PFSK-1 (cell line): ENCODE measurements at regions not wholly inside any gene's neighbourhood (a gene's known extent, or its start where the extent isn't known, plus 50 kb on each side); places are given as distances from the start of the nearest gene placed in this dataset.

Experiments
- FOXP2 ChIP-seq: optimal IDR thresholded peaks from 2 replicates; pipeline ENCODE3; 2011; ENCODE audit warnings: borderline replicate concordance, control low read depth, inconsistent platforms; ENCODE audit not compliant: insufficient read depth; ENCODE audit errors: extremely low read length, extremely low read depth
- POLR2AphosphoS5 ChIP-seq: IDR thresholded peaks from 2 replicates; pipeline ENCODE4 v1.6.1; 2012; ENCODE audit warnings: low read depth, mild to moderate bottlenecking, control low read depth, low read length, moderate library complexity
- REST ChIP-seq, 2 experiments: IDR thresholded peaks; 2 replicates each; pipeline versions ENCODE4 v1.6.1 to v1.8.0; 2011 to 2012; ENCODE audit warnings: low read depth in 2 of 2, low read length in 2 of 2, control low read depth in 1 of 2, inconsistent platforms in 1 of 2, mild to moderate bottlenecking in 1 of 2, moderate library complexity in 1 of 2; ENCODE audit not compliant: insufficient read depth in 1 of 2
- SIN3A ChIP-seq: IDR thresholded peaks from 2 replicates; pipeline ENCODE4 v1.6.1; 2012; ENCODE audit warnings: mild to moderate bottlenecking, low read length, moderate library complexity, borderline replicate concordance; ENCODE audit not compliant: insufficient read depth
- TAF1 ChIP-seq: IDR thresholded peaks from 2 replicates; pipeline ENCODE4 v1.6.1; 2012; ENCODE audit warnings: low read length, control low read depth, borderline replicate concordance; ENCODE audit not compliant: insufficient read depth

- TF ChIP-seq REST (IDR thresholded peaks at IDR 0.05; ENCODE audit: insufficient read depth in 1 of 2, low read depth in 2 of 2, low read length in 2 of 2) (no peak), POLR2AphosphoS5 (no peak), TAF1 (no peak), SIN3A (no peak), FOXP2 (no peak)
These were observed 101.5 kb upstream of the TGFBR2 start for GRCh38 chr3:30504939-30505338.
